Activated CD4-positive, CD25-positive, alpha-beta regulatory T cell (primary cell): ENCODE measurements at regions not wholly inside any gene's neighbourhood (a gene's known extent, or its start where the extent isn't known, plus 50 kb on each side); places are given as distances from the start of the nearest gene placed in this dataset.
"Not testable (repeated sequence)": the region's sequence is repeated elsewhere in the genome, so short reads cannot be mapped to it uniquely, and the experiment has no call there.

Source experiments
- DNase-seq, 4 experiments: peaks; one replicate each; lab custom pipeline; 2025; lab: John Stamatoyannopoulos, UW

GRCh38 chr5:106363578-106363977, 1307.2 kb downstream of the EFNA5 start:
- no peak for DNase-seq

- no peak for DNase-seq
Measured at GRCh38 chr5:106361905-106362304, 1308.8 kb downstream of the EFNA5 start.

- DNase-seq: no peak
Measured at GRCh38 chr5:106331415-106331814, 1339.3 kb downstream of the EFNA5 start.

- no peak for DNase-seq
Measured at GRCh38 chr5:106324356-106324755, 1346.4 kb downstream of the EFNA5 start.

GRCh38 chr5:106321242-106321641, 1349.5 kb downstream of the EFNA5 start:
- DNase-seq: no peak

- no peak for DNase-seq
Measured at GRCh38 chr5:106314221-106314824, 1356.4 kb downstream of the EFNA5 start.

GRCh38 chr5:106312360-106312759, 1358.4 kb downstream of the EFNA5 start:
- DNase-seq: no peak

GRCh38 chr5:106311230-106311915, 1359.4 kb downstream of the EFNA5 start:
- DNase-seq: no peak

GRCh38 chr5:106307265-106307664, 1363.5 kb downstream of the EFNA5 start:
- no peak for DNase-seq

GRCh38 chr5:106306313-106307028, 1364.3 kb downstream of the EFNA5 start:
- DNase-seq: no peak

- no peak for DNase-seq
Measured at GRCh38 chr5:106303911-106304310, 1366.8 kb downstream of the EFNA5 start.

- DNase-seq: no peak
Measured at GRCh38 chr5:106292654-106293053, 1378.1 kb downstream of the EFNA5 start.

GRCh38 chr5:106290841-106291240, 1379.9 kb downstream of the EFNA5 start:
- DNase-seq: no peak

GRCh38 chr5:106288979-106289378, 1381.8 kb downstream of the EFNA5 start:
- DNase-seq: no peak

GRCh38 chr5:106277540-106278096, 1393.1 kb downstream of the EFNA5 start:
- DNase-seq: no peak

GRCh38 chr5:106269252-106269843, 1401.4 kb downstream of the EFNA5 start:
- DNase-seq: no peak

- DNase-seq: no peak
Measured at GRCh38 chr5:106267256-106267655, 1403.5 kb downstream of the EFNA5 start.

GRCh38 chr5:106262395-106262794, 1408.3 kb downstream of the EFNA5 start:
- no peak for DNase-seq

- not testable (repeated sequence) for DNase-seq
Measured at GRCh38 chr5:106259431-106260090, 1411.2 kb downstream of the EFNA5 start.

- no peak for DNase-seq
Measured at GRCh38 chr5:106258591-106259125, 1412.1 kb downstream of the EFNA5 start.

GRCh38 chr5:106254784-106255183, 1416.0 kb downstream of the EFNA5 start:
- DNase-seq: no peak
